GM18858 (cell line): ENCODE measurements at regions not wholly inside any gene's neighbourhood (a gene's known extent, or its start where the extent isn't known, plus 50 kb on each side); places are given as distances from the start of the nearest gene placed in this dataset.

ENCODE experiments used
- ATAC-seq: cut with Tn5 transposase; IDR thresholded peaks from one replicate; pipeline ENCODE4 v1.9.1; 2021; ENCODE audit not compliant: unreplicated experiment

- ATAC-seq, result no peak
Observed at GRCh38 chr16:87186446-87186845, 130.7 kb downstream of the C16orf95 start.

GRCh38 chr16:87186876-87187533 lies 130.2 kb downstream of the C16orf95 start:
- ATAC-seq, result no peak

GRCh38 chr16:87188104-87188503 lies 129.1 kb downstream of the C16orf95 start:
- no peak for ATAC-seq

- no peak for ATAC-seq
Observed at GRCh38 chr16:87189426-87189825, 127.8 kb downstream of the C16orf95 start.

- ATAC-seq, result no peak
Observed at GRCh38 chr16:87190288-87191230, 126.6 kb downstream of the C16orf95 start.

- no peak for ATAC-seq
Observed at GRCh38 chr16:87192452-87193073, 124.6 kb downstream of the C16orf95 start.

GRCh38 chr16:87194172-87194571 lies 123.0 kb downstream of the C16orf95 start:
- no peak for ATAC-seq

- no peak for ATAC-seq
Observed at GRCh38 chr16:87195161-87195560, 122.0 kb downstream of the C16orf95 start.

- ATAC-seq, result no peak
Observed at GRCh38 chr16:87196231-87196630, 121.0 kb downstream of the C16orf95 start.

- ATAC-seq, result no peak
Observed at GRCh38 chr16:87196661-87197060, 120.5 kb downstream of the C16orf95 start.

- ATAC-seq, result no peak
Observed at GRCh38 chr16:87198328-87198832, 118.8 kb downstream of the C16orf95 start.

- no peak for ATAC-seq
Observed at GRCh38 chr16:87198881-87199280, 118.3 kb downstream of the C16orf95 start.

- no peak for ATAC-seq
Observed at GRCh38 chr16:87199379-87199778, 117.8 kb downstream of the C16orf95 start.

GRCh38 chr16:87199901-87200300 lies 117.3 kb downstream of the C16orf95 start:
- no peak for ATAC-seq

- ATAC-seq, result no peak
Observed at GRCh38 chr16:87200637-87201036, 116.6 kb downstream of the C16orf95 start.

- ATAC-seq, result no peak
Observed at GRCh38 chr16:87201052-87201451, 116.1 kb downstream of the C16orf95 start.

GRCh38 chr16:87201790-87202189 lies 115.4 kb downstream of the C16orf95 start:
- ATAC-seq, result no peak

GRCh38 chr16:87202346-87202745 lies 114.8 kb downstream of the C16orf95 start:
- ATAC-seq, result no peak

GRCh38 chr16:87203060-87203656 lies 114.0 kb downstream of the C16orf95 start:
- no peak for ATAC-seq

- ATAC-seq, result no peak
Observed at GRCh38 chr16:87206646-87207451, 110.3 kb downstream of the C16orf95 start.
